Vagina (tissue), 2 donors: ENCODE measurements at regions not wholly inside any gene's neighbourhood (a gene's known extent, or its start where the extent isn't known, plus 50 kb on each side); places are given as distances from the start of the nearest gene placed in this dataset.

Experiments
- DNase-seq, 2 donors: peaks; one replicate each; pipeline ENCODE4 v3.0.0-alpha.2; 2017; ENCODE audit errors: extremely low spot score in 2 of 2
- H3K27ac ChIP-seq: fragments of 200-600 bp; sonication (generic); one replicate; pipeline ENCODE4 v1.5.1; 2019
- H3K27me3 ChIP-seq: fragments of 200-600 bp; sonication (generic); one replicate; pipeline ENCODE4 v1.5.1; 2019
- H3K36me3 ChIP-seq, 2 donors: fragments of 200-600 bp; sonication (generic); one replicate each; pipeline ENCODE4 v1.5.1; 2017 to 2019
- H3K4me1 ChIP-seq: fragments of 200-600 bp; sonication (generic); one replicate; pipeline ENCODE4 v1.5.1; 2019
- H3K4me3 ChIP-seq, 2 donors: fragments of 200-600 bp; sonication (generic); 1 replicate in 1 of 2; 2 replicates in 1 of 2; pipeline ENCODE4 v1.5.1; 2016 to 2019
- H3K9me3 ChIP-seq: fragments of 200-600 bp; sonication (generic); one replicate; pipeline ENCODE4 v1.5.1; 2019
- POLR2A ChIP-seq, 2 donors: fragments of 450-650 bp; IDR thresholded peaks; one replicate each; pipeline ENCODE4 v1.6.1; 2017; ENCODE audit warnings: antibody characterized with exemption in 2 of 2, mild to moderate bottlenecking in 2 of 2, moderate library complexity in 2 of 2
- POLR2AphosphoS5 ChIP-seq, 2 donors: sonication (generic); formaldehyde crosslinking; IDR thresholded peaks; one replicate each; pipeline ENCODE4 v1.9.0; 2017; ENCODE audit warnings: antibody characterized with exemption in 2 of 2, mild to moderate bottlenecking in 2 of 2, low read depth in 1 of 2; ENCODE audit not compliant: insufficient read depth in 1 of 2
- intact Hi-C: fragments of 100-400 bp; cut with DNase I; formaldehyde crosslinking; loops from one replicate; pipeline ENCODE4 v1.15.1; 2023
- TF ChIP-seq, protein P1 (sequence below), 3 experiments: fragments of 450-650 bp in 2 of 3; fragments of 200-600 bp in 1 of 3; sonication (generic) in 1 of 3; IDR thresholded peaks; one replicate each; pipeline ENCODE4 v1.5.1; 2017 to 2019; ENCODE audit warnings: antibody characterized with exemption in 3 of 3, mild to moderate bottlenecking in 2 of 3, moderate library complexity in 2 of 3

DNA sequence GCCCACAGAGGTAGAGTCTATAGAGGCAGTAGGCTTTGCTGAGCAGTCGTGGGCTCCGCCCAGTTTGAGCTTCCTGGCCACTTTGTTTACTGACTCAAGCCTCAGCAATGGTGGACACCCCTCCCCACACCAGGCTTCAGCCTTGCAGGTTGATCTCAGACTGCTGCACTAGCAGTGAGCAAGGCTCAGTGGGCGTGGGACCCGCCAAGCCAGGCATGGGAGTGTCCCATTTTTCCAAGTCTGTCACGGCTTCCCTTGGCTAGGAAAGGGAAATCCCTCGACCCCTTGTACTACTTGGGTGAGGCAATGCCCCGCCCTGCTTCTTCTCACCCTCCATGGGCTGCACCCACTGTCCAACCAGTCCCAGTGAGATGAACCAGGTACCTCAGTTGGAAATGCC, 135.3 kb upstream of the NT5E start:
- no peaks in the 10 kb centered on the region for H3K27me3 ChIP-seq
- DNase-seq = no peak
- H3K27ac ChIP-seq = no peak overlapping the region
- H3K36me3 ChIP-seq = no peaks in the 10 kb centered on the region
- TF ChIP-seq POLR2A (IDR thresholded peaks at IDR 0.05) = no peak
- TF ChIP-seq, protein P1, sequence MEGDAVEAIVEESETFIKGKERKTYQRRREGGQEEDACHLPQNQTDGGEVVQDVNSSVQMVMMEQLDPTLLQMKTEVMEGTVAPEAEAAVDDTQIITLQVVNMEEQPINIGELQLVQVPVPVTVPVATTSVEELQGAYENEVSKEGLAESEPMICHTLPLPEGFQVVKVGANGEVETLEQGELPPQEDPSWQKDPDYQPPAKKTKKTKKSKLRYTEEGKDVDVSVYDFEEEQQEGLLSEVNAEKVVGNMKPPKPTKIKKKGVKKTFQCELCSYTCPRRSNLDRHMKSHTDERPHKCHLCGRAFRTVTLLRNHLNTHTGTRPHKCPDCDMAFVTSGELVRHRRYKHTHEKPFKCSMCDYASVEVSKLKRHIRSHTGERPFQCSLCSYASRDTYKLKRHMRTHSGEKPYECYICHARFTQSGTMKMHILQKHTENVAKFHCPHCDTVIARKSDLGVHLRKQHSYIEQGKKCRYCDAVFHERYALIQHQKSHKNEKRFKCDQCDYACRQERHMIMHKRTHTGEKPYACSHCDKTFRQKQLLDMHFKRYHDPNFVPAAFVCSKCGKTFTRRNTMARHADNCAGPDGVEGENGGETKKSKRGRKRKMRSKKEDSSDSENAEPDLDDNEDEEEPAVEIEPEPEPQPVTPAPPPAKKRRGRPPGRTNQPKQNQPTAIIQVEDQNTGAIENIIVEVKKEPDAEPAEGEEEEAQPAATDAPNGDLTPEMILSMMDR (IDR thresholded peaks at IDR 0.05) = no peak
- no peak for TF ChIP-seq POLR2AphosphoS5 (IDR thresholded peaks at IDR 0.05; ENCODE audit: insufficient read depth in 1 of 2, low read depth in 1 of 2)
- H3K4me3 ChIP-seq = no peak overlapping the region
- peaks cover 6% of the 10 kb centered on the region for H3K9me3 ChIP-seq
- intact Hi-C loops = no loop called here
- no peaks in the 10 kb centered on the region for H3K4me1 ChIP-seq

DNA sequence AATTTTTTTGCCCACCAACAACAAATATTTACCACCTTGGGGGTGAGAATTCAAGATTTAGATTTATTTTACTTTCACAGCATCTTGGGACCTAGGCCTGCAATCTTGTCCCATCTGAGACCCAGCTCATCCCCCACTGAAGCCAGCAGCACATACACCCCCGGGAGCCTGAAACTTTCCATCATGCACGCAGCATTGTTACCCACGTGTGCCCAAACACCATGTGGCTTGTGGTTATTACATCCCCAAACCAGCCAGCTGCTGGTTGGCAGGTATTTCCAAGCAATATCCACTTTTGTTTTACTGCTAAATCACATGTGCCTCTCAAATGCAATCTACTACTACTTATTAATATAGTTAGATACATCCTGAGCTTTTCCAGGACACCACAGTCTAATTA, 149.3 kb upstream of the NT5E start:
- H3K27ac ChIP-seq = no peak overlapping the region
- DNase-seq = no peak
- H3K4me1 ChIP-seq = no peaks in the 10 kb centered on the region
- no peak overlapping the region for H3K4me3 ChIP-seq
- intact Hi-C loops = loop anchor here (5.0 kb wide), 1 partner anchor 1613 kb away; no protein-coding TSS in a partner anchor
- no peaks in the 10 kb centered on the region for H3K27me3 ChIP-seq
- TF ChIP-seq POLR2A (IDR thresholded peaks at IDR 0.05) (no peak), POLR2AphosphoS5 (IDR thresholded peaks at IDR 0.05; ENCODE audit: insufficient read depth in 1 of 2, low read depth in 1 of 2) (no peak)
- TF ChIP-seq, protein P1 (IDR thresholded peaks at IDR 0.05) = no peak
- H3K9me3 ChIP-seq = no peaks in the 10 kb centered on the region
- H3K36me3 ChIP-seq = no peaks in the 10 kb centered on the region

DNA sequence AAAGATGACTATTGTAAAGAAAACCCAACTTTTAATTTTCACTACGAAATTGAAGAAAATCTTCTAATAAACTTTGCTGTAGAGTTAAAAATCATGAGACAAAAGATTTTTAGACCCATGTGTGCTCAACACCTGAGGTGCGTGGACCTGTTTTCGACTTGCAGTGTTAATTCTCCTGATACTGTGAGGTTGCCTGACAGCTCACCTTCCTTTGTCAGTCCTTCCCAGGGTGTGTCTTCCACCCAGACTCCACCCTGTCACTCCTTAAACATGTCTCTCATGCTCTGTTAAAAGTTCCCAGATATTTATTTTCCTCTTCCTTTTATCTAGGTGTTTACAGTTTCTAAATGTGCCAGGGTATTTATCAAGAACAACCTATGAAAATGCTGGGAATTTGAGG, 151.3 kb upstream of the NT5E start:
- H3K9me3 ChIP-seq = no peaks in the 10 kb centered on the region
- TF ChIP-seq POLR2A (IDR thresholded peaks at IDR 0.05) (no peak), POLR2AphosphoS5 (IDR thresholded peaks at IDR 0.05; ENCODE audit: insufficient read depth in 1 of 2, low read depth in 1 of 2) (no peak)
- TF ChIP-seq, protein P1 (IDR thresholded peaks at IDR 0.05) = no peak
- no peaks in the 10 kb centered on the region for H3K27me3 ChIP-seq

DNA sequence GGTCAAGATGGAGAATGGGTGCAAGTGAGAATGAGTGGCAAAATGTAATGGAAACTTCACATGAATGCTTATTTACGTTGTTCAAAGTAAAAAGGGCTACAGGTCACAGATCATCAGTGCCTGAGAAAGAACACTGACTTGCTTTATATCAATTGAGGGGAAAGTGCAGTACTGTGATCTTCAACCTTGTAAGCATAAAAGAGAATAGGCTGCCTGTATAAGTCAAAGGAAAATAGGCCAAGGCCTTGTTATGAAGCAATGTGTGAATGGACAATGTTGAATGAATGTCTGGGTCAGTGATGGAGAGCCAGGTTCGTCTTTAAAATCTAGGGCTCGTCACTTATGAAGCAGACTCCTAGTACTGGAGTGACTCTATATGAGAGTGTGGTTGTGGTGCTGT, 158.6 kb upstream of the NT5E start:
- Histone ChIP-seq H3K4me1 (no peaks in the 10 kb centered on the region), H3K36me3 (no peaks in the 10 kb centered on the region), H3K4me3 (no peak overlapping the region), H3K27ac (no peak overlapping the region), H3K9me3 (no peaks in the 10 kb centered on the region), H3K27me3 (no peaks in the 10 kb centered on the region)
- DNase-seq = no peak
- intact Hi-C loops = no loop called here
- TF ChIP-seq, protein P1 (IDR thresholded peaks at IDR 0.05) = no peak
- TF ChIP-seq POLR2AphosphoS5 (IDR thresholded peaks at IDR 0.05; ENCODE audit: insufficient read depth in 1 of 2, low read depth in 1 of 2) (no peak), POLR2A (IDR thresholded peaks at IDR 0.05) (no peak)

More for the DNA sequence above, 151.3 kb upstream of the NT5E start:
- Histone ChIP-seq H3K36me3 (no peaks in the 10 kb centered on the region), H3K27ac (no peak overlapping the region), H3K4me1 (no peaks in the 10 kb centered on the region), H3K4me3 (no peak overlapping the region)
- intact Hi-C loops = no loop called here
- no peak for DNase-seq

DNA sequence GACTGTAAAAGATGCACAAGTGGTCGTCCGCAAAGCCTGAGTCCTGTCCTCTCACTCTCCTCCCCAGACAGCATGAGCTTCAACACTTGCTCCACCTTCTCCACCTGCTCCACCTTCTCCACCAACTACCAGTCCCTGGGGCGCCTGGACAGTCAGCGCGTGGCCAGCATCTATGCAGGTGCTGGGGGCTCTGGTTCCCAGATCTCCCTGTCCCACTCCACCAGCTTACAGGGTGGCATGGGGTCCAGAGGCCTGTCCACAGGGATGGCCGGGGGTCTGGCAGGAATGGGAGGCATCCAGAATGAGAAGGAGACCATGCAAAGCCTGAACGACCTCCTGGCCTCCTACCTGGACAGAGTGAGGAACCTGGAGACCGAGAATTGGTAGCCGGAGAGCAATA, 162.2 kb upstream of the NT5E start:
- Histone ChIP-seq H3K4me3 (no peak overlapping the region), H3K27me3 (no peaks in the 10 kb centered on the region), H3K27ac (no peak overlapping the region), H3K36me3 (no peaks in the 10 kb centered on the region), H3K4me1 (no peaks in the 10 kb centered on the region), H3K9me3 (no peaks in the 10 kb centered on the region)
- no peak for TF ChIP-seq POLR2AphosphoS5 (IDR thresholded peaks at IDR 0.05; ENCODE audit: insufficient read depth in 1 of 2, low read depth in 1 of 2)
- no peak for TF ChIP-seq POLR2A (IDR thresholded peaks at IDR 0.05)
- TF ChIP-seq, protein P1 (IDR thresholded peaks at IDR 0.05) = no peak
- no peak for DNase-seq
- intact Hi-C loops = no loop called here
